ENCODE measurements at regions not wholly inside any gene's neighbourhood (a gene's known extent, or its start where the extent isn't known, plus 50 kb on each side); places are given as distances from the start of the nearest gene placed in this dataset.

- H3K36me3 Mint-ChIP-seq (ENCODE audit: low read depth): no peaks in the 10 kb centered on the region
- H3K4me3 Mint-ChIP-seq: no peak overlapping the region
- intact Hi-C loops (cut with micrococcal nuclease): no loop called here
- H3K9me3 Mint-ChIP-seq: no peaks in the 10 kb centered on the region
- no peaks in the 10 kb centered on the region for H3K27me3 Mint-ChIP-seq
- no peak overlapping the region for H3K27ac Mint-ChIP-seq
- no peaks in the 10 kb centered on the region for H3K4me1 Mint-ChIP-seq (ENCODE audit: low read depth)
These were observed 237.1 kb upstream of the ADGRL2 start for GRCh38 chr1:81563632-81564031.

GRCh38 chr1:81562934-81563333 is 237.8 kb upstream of the ADGRL2 start:
- Mint-ChIP-seq H3K36me3 (ENCODE audit: low read depth) (no peaks in the 10 kb centered on the region), H3K9me3 (no peaks in the 10 kb centered on the region), H3K27ac (no peak overlapping the region), H3K4me3 (no peak overlapping the region), H3K4me1 (ENCODE audit: low read depth) (no peaks in the 10 kb centered on the region), H3K27me3 (no peaks in the 10 kb centered on the region)
- intact Hi-C loops (cut with micrococcal nuclease): no loop called here

- intact Hi-C loops (cut with micrococcal nuclease): no loop called here
- H3K36me3 Mint-ChIP-seq (ENCODE audit: low read depth): no peaks in the 10 kb centered on the region
- H3K9me3 Mint-ChIP-seq: no peaks in the 10 kb centered on the region
- H3K27ac Mint-ChIP-seq: no peak overlapping the region
- H3K4me3 Mint-ChIP-seq: no peak overlapping the region
- H3K4me1 Mint-ChIP-seq (ENCODE audit: low read depth): no peaks in the 10 kb centered on the region
- no peaks in the 10 kb centered on the region for H3K27me3 Mint-ChIP-seq
These were observed 240.1 kb upstream of the ADGRL2 start for GRCh38 chr1:81560629-81561028.

GRCh38 chr1:81559662-81560350 is 240.9 kb upstream of the ADGRL2 start:
- Mint-ChIP-seq H3K27ac (no peak overlapping the region), H3K27me3 (no peaks in the 10 kb centered on the region), H3K4me1 (ENCODE audit: low read depth) (no peaks in the 10 kb centered on the region), H3K36me3 (ENCODE audit: low read depth) (no peaks in the 10 kb centered on the region), H3K4me3 (no peak overlapping the region), H3K9me3 (no peaks in the 10 kb centered on the region)
- intact Hi-C loops (cut with micrococcal nuclease): no loop called here

GRCh38 chr1:81558291-81559076 is 242.2 kb upstream of the ADGRL2 start:
- no peaks in the 10 kb centered on the region for H3K9me3 Mint-ChIP-seq
- H3K27ac Mint-ChIP-seq: no peak overlapping the region
- intact Hi-C loops (cut with micrococcal nuclease): no loop called here
- H3K36me3 Mint-ChIP-seq (ENCODE audit: low read depth): no peaks in the 10 kb centered on the region
- no peak overlapping the region for H3K4me3 Mint-ChIP-seq
- H3K27me3 Mint-ChIP-seq: no peaks in the 10 kb centered on the region
- H3K4me1 Mint-ChIP-seq (ENCODE audit: low read depth): no peaks in the 10 kb centered on the region

- no peak overlapping the region for H3K4me3 Mint-ChIP-seq
- no peaks in the 10 kb centered on the region for H3K9me3 Mint-ChIP-seq
- no peaks in the 10 kb centered on the region for H3K4me1 Mint-ChIP-seq (ENCODE audit: low read depth)
- no peak overlapping the region for H3K27ac Mint-ChIP-seq
- H3K36me3 Mint-ChIP-seq (ENCODE audit: low read depth): no peaks in the 10 kb centered on the region
- no peaks in the 10 kb centered on the region for H3K27me3 Mint-ChIP-seq
- intact Hi-C loops (cut with micrococcal nuclease): no loop called here
These were observed 243.8 kb upstream of the ADGRL2 start for GRCh38 chr1:81556968-81557367.

- intact Hi-C loops (cut with micrococcal nuclease): no loop called here
These were observed 246.2 kb upstream of the ADGRL2 start for GRCh38 chr1:81554534-81554933.

GRCh38 chr1:81554108-81554507 is 246.6 kb upstream of the ADGRL2 start:
- Mint-ChIP-seq H3K27me3 (no peaks in the 10 kb centered on the region), H3K36me3 (ENCODE audit: low read depth) (no peaks in the 10 kb centered on the region), H3K27ac (no peak overlapping the region), H3K4me3 (no peak overlapping the region), H3K9me3 (no peaks in the 10 kb centered on the region), H3K4me1 (ENCODE audit: low read depth) (no peaks in the 10 kb centered on the region)
- intact Hi-C loops (cut with micrococcal nuclease): no loop called here

More at GRCh38 chr1:81554534-81554933, 246.2 kb upstream of the ADGRL2 start:
- no peaks in the 10 kb centered on the region for H3K27me3 Mint-ChIP-seq
- no peak overlapping the region for H3K4me3 Mint-ChIP-seq
- H3K36me3 Mint-ChIP-seq (ENCODE audit: low read depth): no peaks in the 10 kb centered on the region
- H3K4me1 Mint-ChIP-seq (ENCODE audit: low read depth): no peaks in the 10 kb centered on the region
- no peaks in the 10 kb centered on the region for H3K9me3 Mint-ChIP-seq
- H3K27ac Mint-ChIP-seq: no peak overlapping the region

GRCh38 chr1:81553503-81553902 is 247.2 kb upstream of the ADGRL2 start:
- intact Hi-C loops (cut with micrococcal nuclease): no loop called here
- Mint-ChIP-seq H3K27me3 (no peaks in the 10 kb centered on the region), H3K9me3 (no peaks in the 10 kb centered on the region), H3K4me3 (no peak overlapping the region), H3K27ac (no peak overlapping the region), H3K36me3 (ENCODE audit: low read depth) (no peaks in the 10 kb centered on the region), H3K4me1 (ENCODE audit: low read depth) (no peaks in the 10 kb centered on the region)

GRCh38 chr1:81551946-81552345 is 248.8 kb upstream of the ADGRL2 start:
- intact Hi-C loops (cut with micrococcal nuclease): no loop called here
- H3K4me1 Mint-ChIP-seq (ENCODE audit: low read depth): no peaks in the 10 kb centered on the region

GRCh38 chr1:81550753-81551152 is 250.0 kb upstream of the ADGRL2 start:
- H3K27me3 Mint-ChIP-seq: no peaks in the 10 kb centered on the region
- intact Hi-C loops (cut with micrococcal nuclease): no loop called here
- H3K27ac Mint-ChIP-seq: no peak overlapping the region
- no peaks in the 10 kb centered on the region for H3K4me1 Mint-ChIP-seq (ENCODE audit: low read depth)
- no peaks in the 10 kb centered on the region for H3K9me3 Mint-ChIP-seq
- no peaks in the 10 kb centered on the region for H3K36me3 Mint-ChIP-seq (ENCODE audit: low read depth)
- no peak overlapping the region for H3K4me3 Mint-ChIP-seq

More at GRCh38 chr1:81551946-81552345, 248.8 kb upstream of the ADGRL2 start:
- Mint-ChIP-seq H3K27ac (no peak overlapping the region), H3K36me3 (ENCODE audit: low read depth) (no peaks in the 10 kb centered on the region), H3K27me3 (no peaks in the 10 kb centered on the region), H3K9me3 (no peaks in the 10 kb centered on the region), H3K4me3 (no peak overlapping the region)

- no peaks in the 10 kb centered on the region for H3K36me3 Mint-ChIP-seq (ENCODE audit: low read depth)
- H3K4me1 Mint-ChIP-seq (ENCODE audit: low read depth): no peaks in the 10 kb centered on the region
- intact Hi-C loops (cut with micrococcal nuclease): no loop called here
- H3K27ac Mint-ChIP-seq: no peak overlapping the region
- no peak overlapping the region for H3K4me3 Mint-ChIP-seq
- H3K9me3 Mint-ChIP-seq: no peaks in the 10 kb centered on the region
- no peaks in the 10 kb centered on the region for H3K27me3 Mint-ChIP-seq
These were observed 251.1 kb upstream of the ADGRL2 start for GRCh38 chr1:81549588-81550127.

GRCh38 chr1:81548918-81549587 is 251.7 kb upstream of the ADGRL2 start:
- H3K36me3 Mint-ChIP-seq (ENCODE audit: low read depth): no peaks in the 10 kb centered on the region
- intact Hi-C loops (cut with micrococcal nuclease): no loop called here
- H3K27ac Mint-ChIP-seq: no peak overlapping the region
- H3K9me3 Mint-ChIP-seq: no peaks in the 10 kb centered on the region
- no peaks in the 10 kb centered on the region for H3K4me1 Mint-ChIP-seq (ENCODE audit: low read depth)
- H3K27me3 Mint-ChIP-seq: no peaks in the 10 kb centered on the region
- no peak overlapping the region for H3K4me3 Mint-ChIP-seq

GRCh38 chr1:81547912-81548303 is 252.8 kb upstream of the ADGRL2 start:
- intact Hi-C loops (cut with micrococcal nuclease): no loop called here

More at GRCh38 chr1:81547912-81548303, 252.8 kb upstream of the ADGRL2 start:
- H3K27ac Mint-ChIP-seq: no peak overlapping the region
- H3K27me3 Mint-ChIP-seq: no peaks in the 10 kb centered on the region
- H3K36me3 Mint-ChIP-seq (ENCODE audit: low read depth): no peaks in the 10 kb centered on the region
- H3K9me3 Mint-ChIP-seq: no peaks in the 10 kb centered on the region
- H3K4me3 Mint-ChIP-seq: no peak overlapping the region
- no peaks in the 10 kb centered on the region for H3K4me1 Mint-ChIP-seq (ENCODE audit: low read depth)

All from dendritic cell treated with granulocyte-macrophage colony-stimulating factor and Interleukin-4, amounts not matched to agents 40 ng/mL and 50 ng/mL, for 4 days (primary cell).